ENCODE measurements at regions not wholly inside any gene's neighbourhood (a gene's known extent, or its start where the extent isn't known, plus 50 kb on each side); places are given as distances from the start of the nearest gene placed in this dataset.
A peak's percentile ranks its signal among the peaks of the same experiment; 100 is the strongest.

DNA sequence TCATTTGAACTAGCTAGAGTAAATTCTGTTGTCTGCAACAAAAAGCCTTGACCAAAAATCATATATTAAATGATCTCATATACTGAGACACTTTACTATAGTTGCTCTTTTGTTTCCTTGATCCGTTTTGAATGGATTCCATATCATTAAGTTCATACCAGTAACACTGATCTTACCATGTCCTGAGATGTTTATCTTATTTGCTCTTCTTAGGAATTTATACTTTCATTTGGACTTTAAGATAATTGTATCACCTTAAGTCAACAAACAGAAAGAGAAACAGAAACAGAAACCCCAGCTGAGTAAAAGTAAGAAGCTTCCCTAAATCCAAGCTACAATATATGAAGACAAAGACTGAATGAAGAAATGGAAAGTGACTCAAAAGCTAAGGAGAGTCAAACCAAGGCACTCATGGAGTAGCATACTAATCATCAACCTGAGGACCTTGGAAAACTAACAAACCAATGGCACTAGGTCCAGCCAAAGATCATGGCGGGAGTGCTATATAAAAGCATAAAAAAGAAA lies 106.5 kb upstream of the COX10 start:
- no peaks in the 10 kb centered on the region for H3K36me3 ChIP-seq (ENCODE audit: insufficient read depth)
- Mint-ChIP-seq H3K36me3 (ENCODE audit: low read depth) (no peaks in the 10 kb centered on the region), H3K9me3 (no peaks in the 10 kb centered on the region), H3K4me1 (peaks cover 11% of the 10 kb centered on the region), H3K27me3 (ENCODE audit: insufficient read depth, low read depth, poor library complexity) (no peaks in the 10 kb centered on the region), H3K4me3 (no peak overlapping the region), H3K27ac (no peak overlapping the region)
- H3K27me3 ChIP-seq (ENCODE audit: insufficient read depth) = no peaks in the 10 kb centered on the region
- H3K27ac ChIP-seq (ENCODE audit: low read depth) = no peak overlapping the region
- TF ChIP-seq ZNF114 (CRISPR knock-in tag; IDR thresholded peaks at IDR 0.05) (no peak), POLR2AphosphoS5 (IDR thresholded peaks at IDR 0.05; ENCODE audit: low read depth) (no peak), NANOG (IDR thresholded peaks at IDR 0.05; ENCODE audit: borderline replicate concordance) (no peak), CREB1 (CRISPR knock-in tag; IDR thresholded peaks at IDR 0.05; ENCODE audit: low read depth) (no peak)
- H3K79me2 ChIP-seq (replicated peaks; ENCODE audit: insufficient read depth) = no peaks in the 10 kb centered on the region
- no peaks in the 10 kb centered on the region for H4K20me1 ChIP-seq (replicated peaks; ENCODE audit: insufficient read depth)
- H3K4me3 ChIP-seq = no peak overlapping the region
- H3K4me1 ChIP-seq (ENCODE audit: insufficient read depth) = peaks cover 4% of the 10 kb centered on the region
- no peak overlapping the region for H2AFZ ChIP-seq
- no peaks in the 10 kb centered on the region; the same call in 1 of the 2 replicates for H3K9me2 ChIP-seq (ENCODE audit: insufficient read depth)
- no peak overlapping the region for H3K4me2 ChIP-seq
- ATAC-seq = no peak
- no peaks in the 10 kb centered on the region for H3F3A ChIP-seq (replicated peaks; ENCODE audit: low read depth)
- DNase-seq (ENCODE audit: low spot score) = no peak

DNA sequence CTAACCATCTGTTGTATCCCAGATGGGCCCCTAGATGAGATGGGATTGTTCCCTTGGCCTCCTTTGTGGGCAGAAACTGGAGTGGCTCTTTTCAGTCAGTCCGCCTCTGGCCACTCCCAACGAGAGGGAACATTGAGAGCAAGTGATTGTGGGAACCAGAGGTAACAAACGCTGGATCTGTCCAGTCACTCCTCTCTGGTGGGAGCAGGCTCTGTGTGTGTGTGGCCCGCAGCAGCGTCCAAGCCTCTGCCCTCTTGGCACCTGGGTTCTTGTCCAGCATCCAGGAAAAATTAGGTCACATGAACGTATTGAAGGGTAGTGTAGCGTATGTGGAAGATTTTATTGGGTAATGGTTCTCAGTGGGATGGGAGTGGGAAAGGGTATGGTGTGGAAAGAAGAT lies 101.9 kb upstream of the COX10 start:
- H3K27ac ChIP-seq (ENCODE audit: low read depth) = no peak overlapping the region
- H3K4me2 ChIP-seq = no peak overlapping the region
- Mint-ChIP-seq H3K27me3 (ENCODE audit: insufficient read depth, low read depth, poor library complexity) (no peaks in the 10 kb centered on the region), H3K9me3 (no peaks in the 10 kb centered on the region), H3K27ac (peak overlapping the region; percentile 38; the same call in 1 of the 2 replicates), H3K4me3 (no peak overlapping the region), H3K36me3 (ENCODE audit: low read depth) (no peaks in the 10 kb centered on the region), H3K4me1 (peaks cover 34% of the 10 kb centered on the region)
- peaks cover 5% of the 10 kb centered on the region; the same call in 1 of the 2 replicates for H3K9me2 ChIP-seq (ENCODE audit: insufficient read depth)
- H3K27me3 ChIP-seq (ENCODE audit: insufficient read depth) = no peaks in the 10 kb centered on the region
- H2AFZ ChIP-seq = peak overlapping the region; percentile 28; the same call in 1 of the 2 replicates
- ATAC-seq (no peak), DNase-seq (ENCODE audit: low spot score) (no peak)
- no peaks in the 10 kb centered on the region for H3F3A ChIP-seq (replicated peaks; ENCODE audit: low read depth)
- peaks cover 10% of the 10 kb centered on the region for H3K4me1 ChIP-seq (ENCODE audit: insufficient read depth)
- H3K4me3 ChIP-seq = no peak overlapping the region
- H3K79me2 ChIP-seq (replicated peaks; ENCODE audit: insufficient read depth) = no peaks in the 10 kb centered on the region
- TF ChIP-seq, protein P1, sequence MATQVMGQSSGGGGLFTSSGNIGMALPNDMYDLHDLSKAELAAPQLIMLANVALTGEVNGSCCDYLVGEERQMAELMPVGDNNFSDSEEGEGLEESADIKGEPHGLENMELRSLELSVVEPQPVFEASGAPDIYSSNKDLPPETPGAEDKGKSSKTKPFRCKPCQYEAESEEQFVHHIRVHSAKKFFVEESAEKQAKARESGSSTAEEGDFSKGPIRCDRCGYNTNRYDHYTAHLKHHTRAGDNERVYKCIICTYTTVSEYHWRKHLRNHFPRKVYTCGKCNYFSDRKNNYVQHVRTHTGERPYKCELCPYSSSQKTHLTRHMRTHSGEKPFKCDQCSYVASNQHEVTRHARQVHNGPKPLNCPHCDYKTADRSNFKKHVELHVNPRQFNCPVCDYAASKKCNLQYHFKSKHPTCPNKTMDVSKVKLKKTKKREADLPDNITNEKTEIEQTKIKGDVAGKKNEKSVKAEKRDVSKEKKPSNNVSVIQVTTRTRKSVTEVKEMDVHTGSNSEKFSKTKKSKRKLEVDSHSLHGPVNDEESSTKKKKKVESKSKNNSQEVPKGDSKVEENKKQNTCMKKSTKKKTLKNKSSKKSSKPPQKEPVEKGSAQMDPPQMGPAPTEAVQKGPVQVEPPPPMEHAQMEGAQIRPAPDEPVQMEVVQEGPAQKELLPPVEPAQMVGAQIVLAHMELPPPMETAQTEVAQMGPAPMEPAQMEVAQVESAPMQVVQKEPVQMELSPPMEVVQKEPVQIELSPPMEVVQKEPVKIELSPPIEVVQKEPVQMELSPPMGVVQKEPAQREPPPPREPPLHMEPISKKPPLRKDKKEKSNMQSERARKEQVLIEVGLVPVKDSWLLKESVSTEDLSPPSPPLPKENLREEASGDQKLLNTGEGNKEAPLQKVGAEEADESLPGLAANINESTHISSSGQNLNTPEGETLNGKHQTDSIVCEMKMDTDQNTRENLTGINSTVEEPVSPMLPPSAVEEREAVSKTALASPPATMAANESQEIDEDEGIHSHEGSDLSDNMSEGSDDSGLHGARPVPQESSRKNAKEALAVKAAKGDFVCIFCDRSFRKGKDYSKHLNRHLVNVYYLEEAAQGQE (IDR thresholded peaks at IDR 0.05; ENCODE audit: unreplicated experiment) = no peak
- TF ChIP-seq CREB1 (CRISPR knock-in tag; IDR thresholded peaks at IDR 0.05; ENCODE audit: low read depth) (no peak), POLR2AphosphoS5 (IDR thresholded peaks at IDR 0.05; ENCODE audit: low read depth) (no peak)
- TF ChIP-seq, protein P2, sequence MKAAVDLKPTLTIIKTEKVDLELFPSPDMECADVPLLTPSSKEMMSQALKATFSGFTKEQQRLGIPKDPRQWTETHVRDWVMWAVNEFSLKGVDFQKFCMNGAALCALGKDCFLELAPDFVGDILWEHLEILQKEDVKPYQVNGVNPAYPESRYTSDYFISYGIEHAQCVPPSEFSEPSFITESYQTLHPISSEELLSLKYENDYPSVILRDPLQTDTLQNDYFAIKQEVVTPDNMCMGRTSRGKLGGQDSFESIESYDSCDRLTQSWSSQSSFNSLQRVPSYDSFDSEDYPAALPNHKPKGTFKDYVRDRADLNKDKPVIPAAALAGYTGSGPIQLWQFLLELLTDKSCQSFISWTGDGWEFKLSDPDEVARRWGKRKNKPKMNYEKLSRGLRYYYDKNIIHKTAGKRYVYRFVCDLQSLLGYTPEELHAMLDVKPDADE (IDR thresholded peaks at IDR 0.05) = no peak
- TF ChIP-seq, protein P3, sequence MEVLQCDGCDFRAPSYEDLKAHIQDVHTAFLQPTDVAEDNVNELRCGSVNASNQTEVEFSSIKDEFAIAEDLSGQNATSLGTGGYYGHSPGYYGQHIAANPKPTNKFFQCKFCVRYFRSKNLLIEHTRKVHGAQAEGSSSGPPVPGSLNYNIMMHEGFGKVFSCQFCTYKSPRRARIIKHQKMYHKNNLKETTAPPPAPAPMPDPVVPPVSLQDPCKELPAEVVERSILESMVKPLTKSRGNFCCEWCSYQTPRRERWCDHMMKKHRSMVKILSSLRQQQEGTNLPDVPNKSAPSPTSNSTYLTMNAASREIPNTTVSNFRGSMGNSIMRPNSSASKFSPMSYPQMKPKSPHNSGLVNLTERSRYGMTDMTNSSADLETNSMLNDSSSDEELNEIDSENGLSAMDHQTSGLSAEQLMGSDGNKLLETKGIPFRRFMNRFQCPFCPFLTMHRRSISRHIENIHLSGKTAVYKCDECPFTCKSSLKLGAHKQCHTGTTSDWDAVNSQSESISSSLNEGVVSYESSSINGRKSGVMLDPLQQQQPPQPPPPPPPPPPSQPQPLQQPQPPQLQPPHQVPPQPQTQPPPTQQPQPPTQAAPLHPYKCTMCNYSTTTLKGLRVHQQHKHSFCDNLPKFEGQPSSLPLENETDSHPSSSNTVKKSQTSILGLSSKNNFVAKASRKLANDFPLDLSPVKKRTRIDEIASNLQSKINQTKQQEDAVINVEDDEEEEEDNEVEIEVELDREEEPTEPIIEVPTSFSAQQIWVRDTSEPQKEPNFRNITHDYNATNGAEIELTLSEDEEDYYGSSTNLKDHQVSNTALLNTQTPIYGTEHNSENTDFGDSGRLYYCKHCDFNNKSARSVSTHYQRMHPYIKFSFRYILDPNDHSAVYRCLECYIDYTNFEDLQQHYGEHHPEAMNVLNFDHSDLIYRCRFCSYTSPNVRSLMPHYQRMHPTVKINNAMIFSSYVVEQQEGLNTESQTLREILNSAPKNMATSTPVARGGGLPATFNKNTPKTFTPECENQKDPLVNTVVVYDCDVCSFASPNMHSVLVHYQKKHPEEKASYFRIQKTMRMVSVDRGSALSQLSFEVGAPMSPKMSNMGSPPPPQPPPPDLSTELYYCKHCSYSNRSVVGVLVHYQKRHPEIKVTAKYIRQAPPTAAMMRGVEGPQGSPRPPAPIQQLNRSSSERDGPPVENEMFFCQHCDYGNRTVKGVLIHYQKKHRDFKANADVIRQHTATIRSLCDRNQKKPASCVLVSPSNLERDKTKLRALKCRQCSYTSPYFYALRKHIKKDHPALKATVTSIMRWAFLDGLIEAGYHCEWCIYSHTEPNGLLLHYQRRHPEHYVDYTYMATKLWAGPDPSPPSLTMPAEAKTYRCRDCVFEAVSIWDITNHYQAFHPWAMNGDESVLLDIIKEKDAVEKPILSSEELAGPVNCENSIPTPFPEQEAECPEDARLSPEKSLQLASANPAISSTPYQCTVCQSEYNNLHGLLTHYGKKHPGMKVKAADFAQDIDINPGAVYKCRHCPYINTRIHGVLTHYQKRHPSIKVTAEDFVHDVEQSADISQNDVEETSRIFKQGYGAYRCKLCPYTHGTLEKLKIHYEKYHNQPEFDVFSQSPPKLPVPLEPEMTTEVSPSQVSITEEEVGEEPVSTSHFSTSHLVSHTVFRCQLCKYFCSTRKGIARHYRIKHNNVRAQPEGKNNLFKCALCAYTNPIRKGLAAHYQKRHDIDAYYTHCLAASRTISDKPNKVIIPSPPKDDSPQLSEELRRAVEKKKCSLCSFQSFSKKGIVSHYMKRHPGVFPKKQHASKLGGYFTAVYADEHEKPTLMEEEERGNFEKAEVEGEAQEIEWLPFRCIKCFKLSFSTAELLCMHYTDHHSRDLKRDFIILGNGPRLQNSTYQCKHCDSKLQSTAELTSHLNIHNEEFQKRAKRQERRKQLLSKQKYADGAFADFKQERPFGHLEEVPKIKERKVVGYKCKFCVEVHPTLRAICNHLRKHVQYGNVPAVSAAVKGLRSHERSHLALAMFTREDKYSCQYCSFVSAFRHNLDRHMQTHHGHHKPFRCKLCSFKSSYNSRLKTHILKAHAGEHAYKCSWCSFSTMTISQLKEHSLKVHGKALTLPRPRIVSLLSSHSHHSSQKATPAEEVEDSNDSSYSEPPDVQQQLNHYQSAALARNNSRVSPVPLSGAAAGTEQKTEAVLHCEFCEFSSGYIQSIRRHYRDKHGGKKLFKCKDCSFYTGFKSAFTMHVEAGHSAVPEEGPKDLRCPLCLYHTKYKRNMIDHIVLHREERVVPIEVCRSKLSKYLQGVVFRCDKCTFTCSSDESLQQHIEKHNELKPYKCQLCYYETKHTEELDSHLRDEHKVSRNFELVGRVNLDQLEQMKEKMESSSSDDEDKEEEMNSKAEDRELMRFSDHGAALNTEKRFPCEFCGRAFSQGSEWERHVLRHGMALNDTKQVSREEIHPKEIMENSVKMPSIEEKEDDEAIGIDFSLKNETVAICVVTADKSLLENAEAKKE (CRISPR knock-in tag; IDR thresholded peaks at IDR 0.05) = no peak
- no peaks in the 10 kb centered on the region for H3K36me3 ChIP-seq (ENCODE audit: insufficient read depth)
- no peaks in the 10 kb centered on the region for H4K20me1 ChIP-seq (replicated peaks; ENCODE audit: insufficient read depth)

Measured in GM23338 (cell line).